ENCODE measurements at regions not wholly inside any gene's neighbourhood (a gene's known extent, or its start where the extent isn't known, plus 50 kb on each side); places are given as distances from the start of the nearest gene placed in this dataset.

DNA sequence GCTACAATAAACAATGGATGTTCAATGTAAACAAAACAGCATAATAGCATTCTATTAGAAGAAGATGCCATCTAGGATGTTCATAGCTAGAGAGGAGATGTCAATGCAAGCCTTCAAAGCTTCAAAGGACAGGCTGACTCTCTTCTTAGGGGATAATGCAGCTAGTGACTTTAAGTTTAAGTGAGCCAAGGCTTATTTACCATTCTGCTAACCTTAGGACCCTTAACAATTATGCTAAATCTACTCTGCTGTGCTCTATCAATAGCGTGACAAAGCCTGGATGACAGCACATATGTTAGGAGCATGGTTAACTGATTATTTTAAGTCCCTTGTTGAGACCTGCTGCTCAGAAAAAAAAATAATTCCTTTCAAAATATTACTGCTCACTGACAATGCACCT, 106.0 kb upstream of the SSTR1 start:
- DNase-seq (ENCODE audit: low read depth in 4 of 4, low spot score in 3 of 4): no peak

DNA sequence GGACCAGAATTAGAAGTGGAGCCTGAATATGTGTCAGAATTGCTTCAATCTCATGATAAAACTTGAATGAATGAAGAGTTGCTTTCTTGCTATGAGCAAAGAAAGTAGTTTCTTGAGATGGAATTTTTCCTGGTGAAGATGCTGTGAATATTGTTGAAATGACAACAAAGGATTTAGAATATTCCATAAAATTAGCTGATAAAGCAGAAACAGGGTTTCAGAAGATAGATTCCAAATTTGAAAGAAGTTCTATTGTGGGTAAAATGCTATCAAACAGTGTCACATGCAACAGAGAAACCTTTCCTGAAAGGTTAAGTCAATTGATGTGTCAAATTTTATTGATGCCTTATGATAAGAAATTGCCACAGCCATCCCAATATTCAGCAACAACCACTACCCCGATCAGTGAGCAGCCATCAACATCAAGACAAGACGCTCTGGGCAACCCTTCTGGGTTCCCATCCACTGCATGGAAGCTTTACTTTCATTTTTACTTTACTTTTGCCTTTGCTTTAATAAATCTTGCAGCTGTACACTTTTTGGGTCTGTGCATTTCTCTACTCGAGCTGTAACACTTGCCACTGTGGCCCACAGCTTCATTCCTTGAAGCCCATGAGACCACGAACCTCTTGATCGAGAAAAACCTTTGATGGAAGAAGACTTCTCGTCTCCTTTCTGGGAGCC, 104.0 kb upstream of the SSTR1 start:
- no peak for DNase-seq (ENCODE audit: low read depth in 4 of 4, low spot score in 3 of 4)

DNA sequence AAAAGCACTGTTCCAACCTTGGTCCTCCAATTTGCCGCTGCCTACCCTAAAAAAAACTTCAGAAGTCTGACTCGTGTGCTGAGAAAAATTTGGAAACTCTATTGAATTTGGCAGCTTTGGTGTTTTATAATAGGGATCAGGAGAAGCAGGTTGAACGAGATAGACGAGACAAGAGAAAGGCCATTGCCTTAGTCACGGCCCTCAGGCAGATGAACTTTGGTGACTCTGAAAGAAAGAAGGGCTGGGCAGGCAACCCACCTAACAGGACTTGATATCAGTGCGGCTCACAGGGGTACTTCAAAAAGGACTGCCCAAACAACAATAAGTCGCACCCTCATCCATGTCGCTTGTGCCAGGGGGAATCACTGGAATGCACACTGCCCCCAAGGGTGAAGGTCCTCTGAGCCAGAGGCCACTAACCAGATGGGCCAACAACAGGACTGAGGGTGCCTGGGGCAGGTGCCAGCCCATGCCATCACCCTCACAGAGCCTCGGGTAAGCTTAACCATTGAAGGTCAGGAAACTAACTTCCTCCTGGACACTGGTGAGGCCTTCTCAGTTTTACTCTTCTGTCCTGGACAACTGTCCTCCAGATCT, 102.5 kb upstream of the SSTR1 start:
- no peak for DNase-seq (ENCODE audit: low read depth in 4 of 4, low spot score in 3 of 4)

DNA sequence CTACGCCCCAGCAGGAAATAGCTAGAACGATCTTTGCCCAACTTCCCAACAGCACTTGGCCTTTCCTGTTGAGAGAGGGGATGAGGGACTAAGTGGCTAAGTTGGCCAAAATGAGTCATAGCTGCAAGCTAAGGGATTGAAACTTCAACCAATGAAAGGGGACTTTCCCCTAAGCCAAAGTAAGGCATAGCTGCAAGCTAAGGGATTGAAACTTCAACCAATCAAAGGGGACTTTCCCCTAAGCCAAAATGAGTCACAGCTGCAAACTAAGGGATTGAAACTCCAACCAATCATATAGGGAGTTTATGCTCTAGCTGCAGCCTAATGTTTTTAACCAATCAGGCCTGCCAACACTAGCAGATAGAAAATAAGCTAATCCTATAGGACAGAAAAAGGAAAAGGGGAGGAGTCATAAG, 100.5 kb upstream of the SSTR1 start:
- no peak for DNase-seq (ENCODE audit: low read depth in 4 of 4, low spot score in 3 of 4)

DNA sequence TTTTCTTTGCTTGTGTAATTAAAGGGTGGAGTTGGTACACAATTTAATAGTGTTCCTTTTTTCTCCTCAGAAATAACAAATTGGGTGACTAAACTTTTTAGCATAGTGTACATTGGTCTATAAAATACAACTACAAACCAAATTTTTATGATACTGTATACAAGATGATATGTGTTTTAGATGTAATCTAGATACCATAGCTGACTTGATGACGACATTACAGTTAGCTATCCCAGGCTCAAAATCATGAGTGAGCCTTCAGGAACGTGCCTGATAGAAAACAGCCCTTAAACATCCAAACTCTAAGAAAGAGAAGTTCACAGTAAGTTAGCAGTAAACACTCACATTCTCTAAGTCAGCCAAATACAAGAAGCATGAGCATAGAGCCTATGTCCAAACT, 99.0 kb upstream of the SSTR1 start:
- no peak for DNase-seq (ENCODE audit: low read depth in 4 of 4, low spot score in 3 of 4)

DNA sequence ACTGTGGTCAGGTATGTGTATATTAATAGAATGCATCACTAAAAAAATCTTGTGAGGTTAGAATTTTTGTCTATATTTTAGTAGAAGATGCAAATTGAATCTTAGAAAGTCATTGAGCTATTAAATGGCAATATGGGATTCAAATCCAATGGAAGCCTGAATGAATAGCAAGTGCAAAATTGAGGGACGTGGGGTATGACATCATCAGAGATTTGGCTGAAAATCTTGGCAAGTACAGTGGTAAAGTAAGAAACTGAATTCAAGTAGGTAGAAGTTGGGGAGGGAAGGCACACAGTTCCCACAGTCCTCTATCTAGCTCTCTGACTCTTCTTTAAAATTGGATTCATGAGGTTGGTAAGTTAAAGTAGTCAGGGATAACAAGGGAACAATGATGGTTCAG, 97.4 kb upstream of the SSTR1 start:
- no peak for DNase-seq (ENCODE audit: low read depth in 4 of 4, low spot score in 3 of 4)

DNA sequence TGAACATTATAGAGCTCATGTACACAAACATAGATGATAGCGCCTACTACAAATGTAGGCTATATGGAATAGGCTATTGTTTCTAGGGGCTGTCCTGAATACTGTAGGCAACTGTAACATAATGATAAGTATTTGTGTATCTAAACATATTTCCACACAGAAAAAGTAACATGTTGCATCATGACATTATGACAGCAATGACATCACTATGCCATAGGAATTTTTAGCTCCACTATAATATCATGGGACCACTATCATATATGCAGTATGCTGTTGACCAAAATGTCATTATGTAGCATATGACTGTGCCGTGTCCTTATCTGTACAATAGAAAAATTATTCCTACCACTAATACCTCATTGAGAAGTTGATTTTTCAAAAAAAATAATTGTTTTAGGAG, 96.7 kb upstream of the SSTR1 start:
- DNase-seq (ENCODE audit: low read depth in 4 of 4, low spot score in 3 of 4): no peak

DNA sequence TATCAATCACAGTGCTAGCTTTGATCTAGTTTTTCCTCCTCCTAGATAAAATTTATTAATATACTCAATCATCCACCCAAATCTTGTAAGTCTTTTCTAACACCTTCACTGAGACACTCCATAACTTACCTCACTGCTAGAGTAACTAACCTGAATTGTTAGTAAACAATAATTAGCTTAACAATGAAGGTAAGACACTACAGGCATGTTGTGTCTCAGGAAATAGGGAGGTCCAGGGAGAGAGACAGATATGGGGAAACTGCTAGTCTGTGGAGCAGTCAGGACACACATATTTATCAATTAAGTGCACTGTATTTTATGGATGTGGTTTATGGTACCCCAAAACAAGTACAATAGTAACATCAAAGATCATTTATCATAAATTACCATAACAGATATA, 94.2 kb upstream of the SSTR1 start:
- no peak for DNase-seq (ENCODE audit: low read depth in 4 of 4, low spot score in 3 of 4)

DNA sequence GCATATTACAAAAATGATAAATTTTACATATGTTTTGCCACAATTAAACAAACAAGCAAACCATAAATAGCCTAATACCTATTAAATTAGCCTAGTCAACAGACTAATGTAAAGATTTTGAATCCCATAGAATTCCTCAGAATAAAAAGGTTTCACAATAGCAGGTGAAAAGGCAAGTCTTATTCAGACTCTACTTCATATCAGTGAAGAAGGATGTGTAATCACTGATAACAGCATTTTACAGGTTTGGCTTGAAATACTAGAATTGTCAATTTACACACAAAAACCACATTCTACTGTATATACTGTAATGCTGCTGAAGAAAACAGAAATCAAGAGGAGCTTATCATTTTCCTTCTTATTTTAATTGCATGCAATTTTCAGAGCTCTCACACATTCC, 90.8 kb upstream of the SSTR1 start:
- no peak for DNase-seq (ENCODE audit: low read depth in 4 of 4, low spot score in 3 of 4)

DNA sequence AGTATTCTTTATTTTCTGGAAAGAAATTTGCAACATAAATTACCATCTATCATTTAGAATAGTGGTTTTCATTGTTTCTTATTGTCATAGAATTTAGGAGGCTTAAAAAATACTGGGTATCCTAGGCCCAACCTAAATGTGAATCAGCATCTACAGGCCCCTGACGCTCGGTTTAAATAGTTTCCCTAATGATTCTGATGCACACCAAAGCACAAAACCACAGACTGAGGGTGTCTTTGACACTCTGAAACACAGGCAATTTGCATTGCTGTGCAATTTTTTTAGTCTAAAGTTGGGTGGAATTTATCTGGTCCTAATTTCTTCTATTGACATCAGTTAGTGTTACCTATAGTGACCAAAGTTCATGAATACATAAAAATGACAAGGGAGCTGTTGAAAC, 87.6 kb upstream of the SSTR1 start:
- DNase-seq (ENCODE audit: low read depth in 4 of 4, low spot score in 3 of 4): no peak

DNA sequence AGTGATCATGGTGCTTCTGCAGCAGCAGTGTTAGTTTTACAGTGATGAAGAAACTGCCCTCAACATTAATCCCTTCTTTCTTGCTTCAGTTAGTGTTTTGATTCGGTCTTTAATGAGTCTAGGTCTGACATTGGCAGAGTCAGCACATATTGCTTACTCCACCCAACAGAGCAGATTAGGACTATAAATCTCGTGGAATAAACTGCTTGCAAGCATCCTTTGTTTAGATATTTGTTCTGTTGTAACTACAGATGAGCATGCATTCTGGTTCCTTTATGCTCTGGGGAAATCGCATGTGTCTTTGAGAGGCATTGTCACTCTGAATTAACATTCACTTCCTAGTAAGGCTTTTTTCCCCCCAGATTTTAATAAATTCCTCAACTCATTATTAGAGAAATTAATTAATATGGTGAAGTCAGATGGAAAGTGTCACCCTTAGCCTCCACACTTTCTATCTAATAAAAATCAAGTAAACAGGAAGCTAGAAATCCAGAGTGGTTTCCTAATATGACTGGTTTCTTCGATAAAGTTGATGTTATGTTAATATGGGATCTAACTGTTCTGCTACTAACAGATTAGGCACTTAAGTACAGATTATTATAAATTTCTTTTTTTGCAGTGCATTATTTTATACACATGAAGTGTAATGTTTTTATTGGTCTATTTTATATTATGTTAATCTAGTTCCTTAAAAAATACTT, 86.2 kb upstream of the SSTR1 start:
- no peak for DNase-seq (ENCODE audit: low read depth in 4 of 4, low spot score in 3 of 4)

DNA sequence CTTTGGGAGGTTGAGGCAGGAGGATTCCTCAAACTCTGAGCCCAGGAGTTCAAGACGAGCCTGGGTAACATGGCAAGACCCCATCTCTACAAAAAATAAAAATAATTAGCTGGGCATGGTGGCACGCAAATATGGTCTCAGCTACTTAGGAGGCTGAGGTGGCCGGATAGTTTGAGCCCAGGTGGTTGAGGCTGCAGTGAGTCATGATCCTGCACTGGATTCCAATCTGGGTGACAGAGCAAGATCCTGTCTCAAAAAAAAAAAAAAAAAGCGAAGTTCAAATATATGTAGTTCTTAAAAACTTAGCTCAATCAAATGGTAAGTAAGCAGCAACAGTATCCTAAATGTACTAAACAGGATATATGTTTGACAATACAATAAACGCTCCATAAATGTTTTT, 85.5 kb upstream of the SSTR1 start:
- DNase-seq (ENCODE audit: low read depth in 4 of 4, low spot score in 3 of 4): no peak

DNA sequence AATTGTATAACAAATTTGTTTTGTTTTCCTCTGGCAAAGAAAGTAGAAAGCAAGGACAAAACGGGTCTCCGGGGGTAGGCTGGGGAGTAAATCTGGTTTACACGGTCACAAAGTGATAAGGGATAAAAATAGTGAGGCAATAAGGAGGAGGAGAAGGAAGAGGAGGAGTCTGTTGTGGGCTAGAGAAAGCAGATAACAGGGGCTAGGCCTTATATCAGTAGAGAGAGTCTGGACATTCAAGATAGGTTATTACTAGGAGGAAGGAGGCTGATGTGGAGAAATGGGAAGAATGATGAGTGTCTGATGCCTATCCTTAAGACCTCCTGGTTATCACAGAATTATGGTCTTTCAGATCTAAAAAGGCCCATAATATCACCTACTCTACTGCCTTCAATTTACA, 83.2 kb upstream of the SSTR1 start:
- DNase-seq (ENCODE audit: low read depth in 4 of 4, low spot score in 3 of 4): no peak

DNA sequence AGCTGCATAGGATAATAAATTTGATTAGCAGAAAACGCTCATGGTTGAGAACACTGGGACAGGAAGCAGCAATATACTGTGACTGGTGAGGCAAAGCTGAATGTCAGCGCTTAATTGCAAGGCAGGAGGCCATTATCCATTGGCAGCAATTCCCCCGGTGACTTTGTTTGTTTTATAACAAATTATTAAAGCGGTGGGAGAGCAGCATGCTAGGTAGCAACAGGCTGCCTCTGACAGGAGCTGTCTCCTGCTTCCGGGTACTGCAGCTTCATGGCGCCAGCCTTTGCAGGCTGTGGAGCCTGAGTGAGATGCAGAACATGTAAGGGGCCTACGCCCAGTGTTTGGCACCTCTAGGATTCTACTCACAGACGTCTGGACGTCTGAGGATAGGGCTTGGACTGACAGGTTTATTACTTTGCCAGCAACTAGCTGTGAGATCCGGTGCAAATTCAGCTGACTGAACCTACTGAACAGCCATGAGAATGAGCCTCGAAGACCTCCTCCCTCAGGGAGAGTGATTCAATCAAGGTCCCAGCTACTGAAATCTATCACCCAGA, 82.1 kb upstream of the SSTR1 start:
- peak; percentile 22 to 47 (median 35) for DNase-seq (ENCODE audit: low read depth in 4 of 4, low spot score in 3 of 4)

DNA sequence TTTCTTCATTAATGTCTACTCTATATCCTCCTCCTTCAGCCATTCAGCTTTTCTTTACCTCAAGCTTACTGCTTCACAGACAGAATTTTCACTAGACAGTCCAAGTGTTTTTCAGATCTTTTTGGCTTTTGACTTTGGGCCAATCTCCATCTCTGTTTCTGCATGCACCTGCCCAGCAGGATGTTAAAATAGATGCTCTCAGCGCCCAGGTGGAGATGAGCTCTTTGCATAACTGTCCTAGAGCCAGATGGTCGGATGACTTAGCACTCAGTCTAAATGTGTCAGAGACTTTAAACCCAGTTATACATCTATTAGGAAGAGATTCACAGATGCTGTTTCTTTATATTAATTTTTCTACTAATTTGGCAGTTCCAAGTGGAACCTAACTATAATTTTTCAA, 80.3 kb upstream of the SSTR1 start:
- DNase-seq (ENCODE audit: low read depth in 4 of 4, low spot score in 3 of 4): no peak

DNA sequence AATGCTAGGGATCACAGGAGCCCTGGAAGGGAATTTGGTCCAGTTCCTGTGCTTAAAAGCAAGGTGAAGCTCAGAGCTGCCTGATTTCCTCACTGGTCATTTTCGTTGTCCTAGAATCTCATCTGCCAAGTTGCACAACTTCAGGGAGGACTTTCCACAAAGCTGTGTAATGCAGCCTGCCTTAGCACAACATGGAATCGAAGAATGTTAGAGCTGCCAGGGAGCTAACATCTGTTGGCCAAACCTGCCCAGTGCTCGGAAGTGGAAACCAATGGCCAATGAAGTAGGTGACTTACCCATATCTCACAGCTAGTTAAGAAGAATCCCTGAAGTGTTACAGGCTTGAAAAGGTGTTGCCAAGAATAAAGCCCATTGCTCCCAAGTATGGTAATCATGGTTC, 79.9 kb upstream of the SSTR1 start:
- DNase-seq (ENCODE audit: low read depth in 4 of 4, low spot score in 3 of 4): no peak

DNA sequence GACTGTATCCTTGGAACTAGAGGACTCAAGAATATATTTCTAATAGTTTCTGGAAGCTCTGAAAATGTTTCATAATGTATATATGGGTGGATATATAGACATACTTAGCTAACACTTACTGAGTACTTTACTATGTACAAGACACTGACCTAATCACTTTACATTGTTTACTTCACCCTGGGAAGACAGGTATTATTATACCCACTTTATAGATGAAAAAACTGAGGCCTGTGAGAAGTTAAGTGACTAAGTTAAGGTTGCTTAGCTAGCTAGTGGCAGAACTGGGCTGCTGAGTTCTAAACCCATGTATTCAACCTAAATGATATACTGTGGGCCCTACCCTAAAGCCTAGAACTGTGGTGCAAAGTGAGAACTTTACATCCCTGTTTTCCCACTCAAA, 79.1 kb upstream of the SSTR1 start:
- DNase-seq (ENCODE audit: low read depth in 4 of 4, low spot score in 3 of 4): no peak

DNA sequence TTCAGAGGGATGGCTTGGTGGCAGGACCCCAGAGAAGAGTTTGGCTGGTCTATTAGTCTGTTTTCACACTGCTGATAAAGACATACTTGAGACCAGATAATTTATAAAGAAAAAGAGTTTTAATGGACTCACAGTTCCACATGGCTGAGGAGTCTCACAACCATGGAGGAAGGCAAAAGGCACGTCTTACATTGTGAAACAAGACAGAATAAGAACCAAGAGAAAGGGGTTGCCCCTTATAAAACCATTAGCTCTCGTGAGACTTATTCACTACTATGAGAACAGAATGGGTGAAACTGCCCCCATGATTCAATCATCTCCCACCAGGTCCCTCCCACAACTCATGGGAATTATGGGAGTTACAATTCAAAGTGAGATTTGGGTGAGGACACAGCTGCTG, 78.5 kb upstream of the SSTR1 start:
- no peak for DNase-seq (ENCODE audit: low read depth in 4 of 4, low spot score in 3 of 4)

DNA sequence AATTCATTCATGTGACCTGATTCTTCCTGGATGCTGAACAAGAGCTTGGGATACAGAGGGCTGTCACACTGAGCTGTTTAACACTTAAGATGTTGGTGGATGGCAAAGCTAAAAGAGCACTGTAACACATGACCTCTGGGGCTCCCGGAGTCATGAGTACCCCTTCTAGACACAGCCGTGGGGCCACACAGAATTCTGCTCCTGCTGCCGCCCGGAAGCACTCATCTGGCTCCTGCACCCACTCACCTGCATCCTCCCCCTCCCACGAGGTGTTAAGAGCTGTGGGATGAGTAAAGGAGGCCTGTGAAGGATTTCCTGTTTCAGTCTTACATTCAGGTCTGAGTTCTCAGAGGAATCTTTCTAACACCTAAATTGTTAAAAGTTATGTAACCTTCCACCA, 78.0 kb upstream of the SSTR1 start:
- DNase-seq (ENCODE audit: low read depth in 4 of 4, low spot score in 3 of 4): no peak

DNA sequence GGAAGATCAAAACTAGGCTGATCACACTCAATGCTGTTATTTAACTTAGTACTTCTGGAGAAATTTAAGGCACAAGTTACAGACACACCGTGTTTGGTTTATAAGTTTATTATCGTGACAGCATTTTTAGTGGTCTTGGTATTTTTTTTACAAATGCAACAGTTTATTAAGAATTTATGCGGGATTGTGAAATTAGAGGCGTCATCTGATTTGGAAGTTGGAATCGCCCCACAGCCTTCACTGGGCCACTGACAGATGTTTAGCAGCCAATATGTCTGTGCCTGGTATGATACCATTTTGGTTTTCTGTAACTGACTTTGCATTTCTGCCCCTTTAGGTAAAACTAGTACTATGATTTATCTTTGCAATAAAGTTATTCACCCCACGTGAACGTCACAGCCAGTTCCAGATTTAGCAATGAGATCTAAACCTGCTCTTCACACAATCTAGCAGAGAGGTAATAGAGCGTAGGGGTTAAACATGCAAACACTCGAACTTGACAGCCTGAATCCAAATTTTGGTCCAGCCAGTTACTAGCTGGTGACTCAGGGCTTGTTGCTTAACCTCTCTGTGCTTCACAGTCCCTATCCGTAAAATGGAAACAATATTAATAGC, 73.2 kb upstream of the SSTR1 start:
- no peak for DNase-seq (ENCODE audit: low read depth in 4 of 4, low spot score in 3 of 4)

DNA sequence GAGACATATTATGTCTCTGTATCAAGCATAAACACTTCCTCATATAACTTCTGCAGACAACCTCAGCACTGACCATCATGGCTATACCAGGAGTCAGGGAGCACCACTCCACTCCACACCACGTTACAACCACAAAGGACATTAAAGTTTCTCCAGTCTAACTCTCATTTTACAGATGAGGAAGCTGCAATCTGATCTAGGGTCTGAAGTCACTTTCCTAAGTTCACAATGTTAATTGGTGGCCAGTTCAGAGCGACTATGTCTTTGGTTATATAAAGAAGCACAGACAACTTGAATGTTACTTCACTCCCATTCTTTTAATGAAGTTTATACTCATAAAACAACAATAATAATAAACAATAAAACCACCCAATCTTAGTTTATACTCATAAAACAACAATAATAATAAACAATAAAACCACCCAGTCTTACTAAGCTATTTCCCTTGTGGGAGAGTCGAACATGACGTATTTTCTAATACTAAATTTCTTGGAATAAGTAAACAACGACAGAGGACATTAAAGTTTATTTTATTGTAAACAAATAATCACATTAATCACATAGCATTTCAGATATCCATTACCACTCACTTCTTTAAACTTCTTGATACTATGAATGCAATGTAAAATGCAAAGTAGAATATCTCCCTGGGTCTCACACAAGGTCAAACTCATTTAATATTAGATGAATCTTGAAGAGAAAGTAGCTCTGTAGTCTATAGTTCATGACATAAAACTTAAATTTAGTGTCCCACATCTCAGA, 72.4 kb upstream of the SSTR1 start:
- DNase-seq (ENCODE audit: low read depth in 4 of 4, low spot score in 3 of 4): no peak
